Thyroid gland (tissue), 4 donors: ENCODE measurements at regions not wholly inside any gene's neighbourhood (a gene's known extent, or its start where the extent isn't known, plus 50 kb on each side); places are given as distances from the start of the nearest gene placed in this dataset.

Source experiments
- DNase-seq, 2 donors: peaks; one replicate each; pipeline ENCODE4 v3.0.0-alpha.2; 2019
- H3K27ac ChIP-seq, 3 donors: fragments of 200-600 bp; sonication (generic); 1 replicate in 2 of 3; 2 replicates in 1 of 3; pipeline ENCODE4 v1.5.1; 2016 to 2019; ENCODE audit warnings: mild to moderate bottlenecking in 1 of 3, moderate library complexity in 1 of 3
- H3K27me3 ChIP-seq: fragments of 200-600 bp; sonication (generic); one replicate; pipeline ENCODE4 v1.5.1; 2019
- H3K36me3 ChIP-seq, 2 donors: fragments of 200-600 bp; sonication (generic); one replicate each; pipeline ENCODE4 v1.5.1; 2016 to 2019
- H3K4me1 ChIP-seq, 2 donors: fragments of 200-600 bp; sonication (generic); one replicate each; pipeline ENCODE4 v1.5.1; 2017 to 2019
- H3K4me3 ChIP-seq, 3 donors: fragments of 200-600 bp; sonication (generic); replicated peaks in 1 of 3; 1 replicate in 2 of 3; 2 replicates in 1 of 3; pipeline ENCODE4 v1.5.1; 2016; ENCODE audit warnings: mild to moderate bottlenecking in 1 of 3
- H3K9me3 ChIP-seq: fragments of 200-600 bp; sonication (generic); one replicate; pipeline ENCODE4 v1.5.1; 2017
- POLR2A ChIP-seq, 2 donors: fragments of 450-650 bp; IDR thresholded peaks; one replicate each; pipeline ENCODE4 v1.6.1; 2017; ENCODE audit warnings: antibody characterized with exemption in 2 of 2, mild to moderate bottlenecking in 2 of 2, moderate library complexity in 1 of 2
- WGBS, 2 donors: methylation state at CpG; one replicate each; pipeline ENCODE4 v1.1.5; 2017; 5-methylcytosine and 5-hydroxymethylcytosine counted together
- intact Hi-C: fragments of 100-400 bp; cut with DNase I; formaldehyde crosslinking; loops from one replicate; pipeline ENCODE4 v1.15.1; 2023
- TF ChIP-seq, protein P1 (sequence below), 6 experiments: fragments of 200-600 bp in 3 of 6; fragments of 450-650 bp in 3 of 6; sonication (generic) in 3 of 6; IDR thresholded peaks; one replicate each; pipeline ENCODE4 v1.5.1; 2016 to 2019; ENCODE audit warnings: antibody characterized with exemption in 6 of 6, mild to moderate bottlenecking in 2 of 6, inconsistent platforms in 1 of 6, moderate library complexity in 1 of 6

DNA sequence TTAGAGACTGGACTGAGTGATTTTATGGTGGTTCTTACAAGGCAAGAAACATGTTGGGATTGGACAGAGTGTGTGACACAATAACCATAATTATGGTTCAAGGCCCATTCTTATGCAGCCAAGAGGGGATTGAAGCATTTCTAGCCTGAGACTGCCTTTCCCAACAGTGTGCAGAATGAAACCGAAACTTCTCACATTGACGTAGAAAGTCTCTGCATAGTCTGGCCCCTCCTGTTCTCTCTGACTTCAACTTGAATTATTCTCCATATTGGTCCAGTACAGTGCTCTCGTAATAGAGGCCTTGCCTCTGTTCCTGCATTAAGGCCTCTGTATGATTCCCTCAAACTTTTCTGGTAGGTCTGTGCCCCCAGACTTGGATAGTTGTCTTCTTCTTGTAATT, 138.3 kb downstream of the DIPK2A start:
- Histone ChIP-seq H3K27me3 (no peaks in the 10 kb centered on the region), H3K9me3 (no peaks in the 10 kb centered on the region), H3K4me3 (no peak overlapping the region), H3K27ac (no peak overlapping the region), H3K4me1 (no peaks in the 10 kb centered on the region), H3K36me3 (no peaks in the 10 kb centered on the region)
- 87 to 94% methylated on average over 3 of the region's 3 CpGs for WGBS, 2 donors
- DNase-seq = no peak
- intact Hi-C loops = no loop called here
- no peak for TF ChIP-seq POLR2A (IDR thresholded peaks at IDR 0.05)
- TF ChIP-seq, protein P1, sequence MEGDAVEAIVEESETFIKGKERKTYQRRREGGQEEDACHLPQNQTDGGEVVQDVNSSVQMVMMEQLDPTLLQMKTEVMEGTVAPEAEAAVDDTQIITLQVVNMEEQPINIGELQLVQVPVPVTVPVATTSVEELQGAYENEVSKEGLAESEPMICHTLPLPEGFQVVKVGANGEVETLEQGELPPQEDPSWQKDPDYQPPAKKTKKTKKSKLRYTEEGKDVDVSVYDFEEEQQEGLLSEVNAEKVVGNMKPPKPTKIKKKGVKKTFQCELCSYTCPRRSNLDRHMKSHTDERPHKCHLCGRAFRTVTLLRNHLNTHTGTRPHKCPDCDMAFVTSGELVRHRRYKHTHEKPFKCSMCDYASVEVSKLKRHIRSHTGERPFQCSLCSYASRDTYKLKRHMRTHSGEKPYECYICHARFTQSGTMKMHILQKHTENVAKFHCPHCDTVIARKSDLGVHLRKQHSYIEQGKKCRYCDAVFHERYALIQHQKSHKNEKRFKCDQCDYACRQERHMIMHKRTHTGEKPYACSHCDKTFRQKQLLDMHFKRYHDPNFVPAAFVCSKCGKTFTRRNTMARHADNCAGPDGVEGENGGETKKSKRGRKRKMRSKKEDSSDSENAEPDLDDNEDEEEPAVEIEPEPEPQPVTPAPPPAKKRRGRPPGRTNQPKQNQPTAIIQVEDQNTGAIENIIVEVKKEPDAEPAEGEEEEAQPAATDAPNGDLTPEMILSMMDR (IDR thresholded peaks at IDR 0.05) = no peak

DNA sequence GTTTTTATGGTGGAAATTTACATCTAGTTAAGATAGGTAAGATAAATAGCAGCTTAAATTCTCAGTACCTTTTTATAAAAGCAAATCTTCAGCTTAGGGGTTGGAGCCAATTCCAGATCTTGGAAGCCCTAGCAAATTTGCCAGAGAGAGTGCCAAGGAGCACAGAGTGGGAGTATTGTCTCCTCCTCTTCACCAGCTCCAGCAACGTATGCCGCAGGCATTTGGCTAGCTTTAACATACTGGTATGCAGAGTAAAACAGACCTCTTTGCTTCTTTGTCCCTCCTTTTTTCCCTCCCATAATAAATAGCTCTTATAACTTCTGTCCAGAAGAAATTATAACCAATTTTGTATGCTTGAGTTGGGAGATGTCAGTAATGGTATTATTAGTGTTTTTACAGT, 140.4 kb downstream of the DIPK2A start:
- WGBS, 2 donors = 78 to 87% methylated on average over 2 of the region's 2 CpGs
- TF ChIP-seq, protein P1 (IDR thresholded peaks at IDR 0.05) = no peak
- no peak for TF ChIP-seq POLR2A (IDR thresholded peaks at IDR 0.05)
- H3K9me3 ChIP-seq = no peaks in the 10 kb centered on the region
- H3K4me3 ChIP-seq = no peak overlapping the region
- intact Hi-C loops = no loop called here
- H3K4me1 ChIP-seq = no peaks in the 10 kb centered on the region
- no peaks in the 10 kb centered on the region for H3K36me3 ChIP-seq
- DNase-seq = no peak
- H3K27me3 ChIP-seq = no peaks in the 10 kb centered on the region
- H3K27ac ChIP-seq = no peak overlapping the region

DNA sequence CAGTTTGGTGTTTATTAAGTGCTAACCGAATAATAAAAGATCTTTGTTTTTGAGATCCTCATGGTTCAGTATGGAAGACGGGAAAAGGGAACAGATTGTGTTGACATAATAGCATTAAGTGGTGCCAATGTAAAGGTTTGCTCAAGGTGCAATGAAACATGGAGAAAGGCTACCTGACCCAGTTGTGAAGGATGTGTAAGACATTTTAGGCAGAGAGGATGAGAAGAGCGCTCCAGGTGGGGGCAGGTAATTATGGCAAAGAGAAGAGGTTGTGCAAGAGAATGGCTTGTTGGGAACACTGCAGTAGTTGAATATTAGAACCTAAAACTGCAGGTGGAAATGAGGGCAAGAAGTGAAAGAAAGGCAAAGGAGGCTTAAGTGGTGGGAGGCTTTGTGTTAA, 140.8 kb downstream of the DIPK2A start:
- Histone ChIP-seq H3K9me3 (no peaks in the 10 kb centered on the region), H3K4me3 (no peak overlapping the region), H3K27ac (no peak overlapping the region), H3K27me3 (no peaks in the 10 kb centered on the region), H3K36me3 (no peaks in the 10 kb centered on the region), H3K4me1 (no peaks in the 10 kb centered on the region)
- TF ChIP-seq, protein P1 (IDR thresholded peaks at IDR 0.05) = no peak
- no peak for TF ChIP-seq POLR2A (IDR thresholded peaks at IDR 0.05)
- 89 to 90% methylated on average over 3 of the region's 3 CpGs for WGBS, 2 donors
- intact Hi-C loops = no loop called here
- no peak for DNase-seq

DNA sequence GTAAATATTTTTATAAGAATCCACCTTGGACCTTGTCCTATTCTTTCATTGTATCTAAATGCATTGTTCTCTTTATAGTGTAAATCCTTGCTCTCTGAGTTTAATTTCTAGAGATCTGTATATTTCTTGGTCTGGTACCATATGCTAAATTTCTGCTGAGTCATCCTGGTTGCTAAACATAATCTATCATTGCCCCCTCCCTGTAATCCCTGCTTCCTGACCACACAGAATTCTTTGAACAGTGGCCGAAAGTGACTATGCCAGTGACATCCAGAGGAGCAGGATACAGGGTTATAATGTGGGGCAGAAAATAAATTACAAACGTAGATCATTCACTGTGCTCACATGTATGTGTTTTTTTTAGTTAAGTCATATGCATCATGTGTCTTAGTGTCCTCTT, 143.1 kb downstream of the DIPK2A start:
- H3K9me3 ChIP-seq = no peaks in the 10 kb centered on the region
- H3K4me3 ChIP-seq = no peak overlapping the region
- intact Hi-C loops = no loop called here
- no peak for DNase-seq
- WGBS, 2 donors = 75 to 76% methylated on average over 2 of the region's 2 CpGs
- H3K36me3 ChIP-seq = no peaks in the 10 kb centered on the region
- TF ChIP-seq, protein P1 (IDR thresholded peaks at IDR 0.05) = no peak
- no peak for TF ChIP-seq POLR2A (IDR thresholded peaks at IDR 0.05)
- no peaks in the 10 kb centered on the region for H3K4me1 ChIP-seq
- H3K27me3 ChIP-seq = no peaks in the 10 kb centered on the region
- no peak overlapping the region for H3K27ac ChIP-seq

DNA sequence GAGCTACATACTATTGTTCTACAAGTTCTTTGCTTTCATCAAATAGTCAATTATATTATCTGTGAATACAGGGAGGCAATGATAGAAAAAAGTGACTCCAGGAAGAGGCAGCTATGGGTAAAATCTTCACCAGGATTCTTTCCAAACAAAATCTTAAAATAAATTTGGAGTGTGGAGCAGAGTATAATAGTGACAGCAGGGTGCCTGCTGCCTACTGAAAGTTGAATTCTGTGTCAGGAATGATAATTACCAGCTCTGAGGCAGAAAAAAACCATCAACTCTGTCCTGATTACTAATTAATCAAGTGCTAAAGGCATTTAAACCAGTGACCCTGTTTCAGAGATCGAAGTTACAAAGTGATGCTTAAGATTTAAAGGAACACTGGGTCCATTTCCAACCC, 148.0 kb downstream of the DIPK2A start:
- Histone ChIP-seq H3K4me3 (no peak overlapping the region), H3K36me3 (no peaks in the 10 kb centered on the region), H3K4me1 (no peaks in the 10 kb centered on the region), H3K27ac (no peak overlapping the region), H3K27me3 (no peaks in the 10 kb centered on the region), H3K9me3 (no peaks in the 10 kb centered on the region)
- DNase-seq = no peak
- WGBS, 2 donors = 60 to 74% methylated on average over 1 of the region's 1 CpG
- intact Hi-C loops = no loop called here
- TF ChIP-seq POLR2A (IDR thresholded peaks at IDR 0.05) = no peak
- TF ChIP-seq, protein P1 (IDR thresholded peaks at IDR 0.05) = no peak
